ENCODE measurements at regions not wholly inside any gene's neighbourhood (a gene's known extent, or its start where the extent isn't known, plus 50 kb on each side); places are given as distances from the start of the nearest gene placed in this dataset.

GRCh38 chr9:13728917-13729811 lies 449.7 kb upstream of the MPDZ start:
- no peak overlapping the region for H3K4me3 ChIP-seq (ENCODE audit: control insufficient read depth in 2 of 3, extremely low read depth in 1 of 3, insufficient read depth in 2 of 3, low read depth in 1 of 3, low read length in 3 of 3)
- no peak overlapping the region for H2AFZ ChIP-seq (ENCODE audit: control insufficient read depth, low read length)
- H3K36me3 ChIP-seq (ENCODE audit: control insufficient read depth in 2 of 2, extremely low read depth in 1 of 2, insufficient read depth in 2 of 2, low read length in 2 of 2): no peaks in the 10 kb centered on the region
- DNase-seq (ENCODE audit: low read depth, low spot score): no peak
- no peak overlapping the region for H3K4me2 ChIP-seq (ENCODE audit: control insufficient read depth, extremely low read depth, insufficient read depth, low read depth, low read length)
- peak; percentile 84 for FAIRE-seq
- H4K20me1 ChIP-seq (ENCODE audit: control insufficient read depth, extremely low read depth, insufficient read depth, low read length): no peaks in the 10 kb centered on the region
- no peaks in the 10 kb centered on the region for H3K79me2 ChIP-seq (ENCODE audit: control insufficient read depth, insufficient read depth, low read length)
- no peak overlapping the region for H3K9ac ChIP-seq (ENCODE audit: control insufficient read depth, extremely low read depth, insufficient read depth, low read length)
- dilution Hi-C loops (cut with MboI; ENCODE audit: extremely low pct_ligation_motif_present, low sequenced_read_pairs): no loop called here
- no peak overlapping the region for H3K27ac ChIP-seq (ENCODE audit: control insufficient read depth, insufficient read depth, low read length)
- H3K9me3 ChIP-seq (ENCODE audit: control insufficient read depth, low read depth, low read length): no peaks in the 10 kb centered on the region
- TF ChIP-seq, protein P1, sequence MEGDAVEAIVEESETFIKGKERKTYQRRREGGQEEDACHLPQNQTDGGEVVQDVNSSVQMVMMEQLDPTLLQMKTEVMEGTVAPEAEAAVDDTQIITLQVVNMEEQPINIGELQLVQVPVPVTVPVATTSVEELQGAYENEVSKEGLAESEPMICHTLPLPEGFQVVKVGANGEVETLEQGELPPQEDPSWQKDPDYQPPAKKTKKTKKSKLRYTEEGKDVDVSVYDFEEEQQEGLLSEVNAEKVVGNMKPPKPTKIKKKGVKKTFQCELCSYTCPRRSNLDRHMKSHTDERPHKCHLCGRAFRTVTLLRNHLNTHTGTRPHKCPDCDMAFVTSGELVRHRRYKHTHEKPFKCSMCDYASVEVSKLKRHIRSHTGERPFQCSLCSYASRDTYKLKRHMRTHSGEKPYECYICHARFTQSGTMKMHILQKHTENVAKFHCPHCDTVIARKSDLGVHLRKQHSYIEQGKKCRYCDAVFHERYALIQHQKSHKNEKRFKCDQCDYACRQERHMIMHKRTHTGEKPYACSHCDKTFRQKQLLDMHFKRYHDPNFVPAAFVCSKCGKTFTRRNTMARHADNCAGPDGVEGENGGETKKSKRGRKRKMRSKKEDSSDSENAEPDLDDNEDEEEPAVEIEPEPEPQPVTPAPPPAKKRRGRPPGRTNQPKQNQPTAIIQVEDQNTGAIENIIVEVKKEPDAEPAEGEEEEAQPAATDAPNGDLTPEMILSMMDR (optimal IDR thresholded peaks at IDR 0.05 in 1 of 3, IDR thresholded peaks at IDR 0.05 in 1 of 3, conservative IDR thresholded peaks at IDR 0.05 in 1 of 3; ENCODE audit: extremely low read depth in 1 of 3, insufficient read depth in 2 of 3, low read length in 3 of 3): no peak
- no peak for TF ChIP-seq EZH2 (IDR thresholded peaks at IDR 0.05; ENCODE audit: low read length)
- H3K9me1 ChIP-seq (ENCODE audit: control insufficient read depth, extremely low read depth, insufficient read depth, low read length): no peaks in the 10 kb centered on the region
- peaks cover 3% of the 10 kb centered on the region for H3K4me1 ChIP-seq (ENCODE audit: control insufficient read depth, extremely low read depth, insufficient read depth, low read length)
- H3K27me3 ChIP-seq (ENCODE audit: control insufficient read depth, extremely low read depth, insufficient read depth, low read length): no peaks in the 10 kb centered on the region

DNA sequence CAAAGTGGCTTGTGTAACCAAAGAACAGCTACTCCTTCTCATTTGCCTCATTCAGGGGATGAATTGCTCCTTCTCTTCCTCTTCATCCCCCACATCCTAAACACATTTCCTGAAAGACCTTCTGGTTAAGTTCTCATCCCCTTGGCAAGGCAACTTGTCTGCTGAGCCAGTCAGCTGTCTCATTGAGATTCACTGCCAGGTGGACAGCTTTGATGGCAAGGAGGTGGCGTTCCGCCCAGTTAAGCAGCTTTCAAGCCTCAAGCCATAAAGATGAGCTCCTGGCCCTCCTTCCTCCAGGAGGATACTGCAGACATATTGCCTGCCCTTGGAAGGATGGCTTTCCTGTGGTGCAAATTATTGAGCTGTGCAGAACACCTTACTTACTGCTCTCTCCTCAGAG lies 448.6 kb upstream of the MPDZ start:
- no peaks in the 10 kb centered on the region for H3K27me3 ChIP-seq (ENCODE audit: control insufficient read depth, extremely low read depth, insufficient read depth, low read length)
- H4K20me1 ChIP-seq (ENCODE audit: control insufficient read depth, extremely low read depth, insufficient read depth, low read length): no peaks in the 10 kb centered on the region
- H3K9me3 ChIP-seq (ENCODE audit: control insufficient read depth, low read depth, low read length): no peaks in the 10 kb centered on the region
- H3K4me3 ChIP-seq (ENCODE audit: control insufficient read depth in 2 of 3, extremely low read depth in 1 of 3, insufficient read depth in 2 of 3, low read depth in 1 of 3, low read length in 3 of 3): no peak overlapping the region
- H3K36me3 ChIP-seq (ENCODE audit: control insufficient read depth in 2 of 2, extremely low read depth in 1 of 2, insufficient read depth in 2 of 2, low read length in 2 of 2): no peaks in the 10 kb centered on the region
- TF ChIP-seq EZH2 (IDR thresholded peaks at IDR 0.05; ENCODE audit: low read length): no peak
- TF ChIP-seq, protein P1 (optimal IDR thresholded peaks at IDR 0.05 in 1 of 3, IDR thresholded peaks at IDR 0.05 in 1 of 3, conservative IDR thresholded peaks at IDR 0.05 in 1 of 3; ENCODE audit: extremely low read depth in 1 of 3, insufficient read depth in 2 of 3, low read length in 3 of 3): no peak
- no peaks in the 10 kb centered on the region for H3K79me2 ChIP-seq (ENCODE audit: control insufficient read depth, insufficient read depth, low read length)
- peaks cover 3% of the 10 kb centered on the region for H3K4me1 ChIP-seq (ENCODE audit: control insufficient read depth, extremely low read depth, insufficient read depth, low read length)
- H3K9ac ChIP-seq (ENCODE audit: control insufficient read depth, extremely low read depth, insufficient read depth, low read length): no peak overlapping the region
- no peaks in the 10 kb centered on the region for H3K9me1 ChIP-seq (ENCODE audit: control insufficient read depth, extremely low read depth, insufficient read depth, low read length)
- dilution Hi-C loops (cut with MboI; ENCODE audit: extremely low pct_ligation_motif_present, low sequenced_read_pairs): no loop called here
- no peak overlapping the region for H3K27ac ChIP-seq (ENCODE audit: control insufficient read depth, insufficient read depth, low read length)
- no peak for DNase-seq (ENCODE audit: low read depth, low spot score)
- no peak for FAIRE-seq
- H2AFZ ChIP-seq (ENCODE audit: control insufficient read depth, low read length): no peak overlapping the region
- H3K4me2 ChIP-seq (ENCODE audit: control insufficient read depth, extremely low read depth, insufficient read depth, low read depth, low read length): no peak overlapping the region

Measured in keratinocyte (primary cell).